Ammon's horn (tissue), 1 donor: ENCODE measurements at regions not wholly inside any gene's neighbourhood (a gene's known extent, or its start where the extent isn't known, plus 50 kb on each side); places are given as distances from the start of the nearest gene placed in this dataset.
"Not testable (repeated sequence)": the region's sequence is repeated elsewhere in the genome, so short reads cannot be mapped to it uniquely, and the experiment has no call there.

ENCODE experiments used
- DNase-seq: peaks from one replicate; pipeline ENCODE4 v3.0.0-alpha.2; 2016; ENCODE audit warnings: low spot score

DNA sequence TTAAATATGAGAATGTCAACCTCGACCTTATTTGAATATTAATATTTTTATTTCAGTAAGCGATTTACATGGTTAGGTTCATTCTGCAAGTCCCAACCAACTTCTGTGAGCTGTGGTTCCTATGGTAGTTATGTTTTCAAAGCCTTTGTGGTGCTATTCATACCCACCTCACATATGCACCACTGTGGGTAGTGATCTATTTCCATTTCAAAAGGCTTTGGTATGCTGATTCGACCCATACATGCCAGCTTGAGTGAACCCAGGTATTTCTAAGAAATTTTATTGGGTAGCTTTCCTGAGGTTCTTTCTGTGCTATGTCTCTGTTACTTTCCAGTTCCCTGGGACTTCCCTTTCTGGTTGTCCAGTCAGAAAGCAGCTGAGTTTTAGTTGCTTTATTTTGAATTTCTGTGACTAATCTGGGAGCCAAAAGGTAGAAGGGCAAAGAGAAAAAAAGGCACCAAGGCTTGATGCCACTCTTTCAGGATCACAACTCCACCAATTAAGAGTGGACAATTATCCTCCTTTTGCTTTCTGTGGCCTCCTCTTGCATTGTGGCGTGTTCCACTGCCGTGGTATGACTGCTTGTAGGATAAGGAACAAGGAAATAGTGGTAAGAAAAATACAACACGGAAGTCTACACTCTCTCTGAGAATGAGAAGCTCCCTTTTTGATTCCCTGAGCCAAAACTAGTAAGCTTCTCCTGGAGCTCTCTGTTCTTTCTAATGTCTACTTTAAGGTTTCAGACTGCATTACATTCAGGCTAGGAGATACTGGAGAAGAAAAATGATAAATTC, 729.1 kb downstream of the NOVA1 start:
- DNase-seq, result no peak

- no peak for DNase-seq
Observed at GRCh38 chr14:25861406-25861805, 736.4 kb downstream of the NOVA1 start.

GRCh38 chr14:25848601-25849000, 749.2 kb downstream of the NOVA1 start:
- DNase-seq, result no peak

DNA sequence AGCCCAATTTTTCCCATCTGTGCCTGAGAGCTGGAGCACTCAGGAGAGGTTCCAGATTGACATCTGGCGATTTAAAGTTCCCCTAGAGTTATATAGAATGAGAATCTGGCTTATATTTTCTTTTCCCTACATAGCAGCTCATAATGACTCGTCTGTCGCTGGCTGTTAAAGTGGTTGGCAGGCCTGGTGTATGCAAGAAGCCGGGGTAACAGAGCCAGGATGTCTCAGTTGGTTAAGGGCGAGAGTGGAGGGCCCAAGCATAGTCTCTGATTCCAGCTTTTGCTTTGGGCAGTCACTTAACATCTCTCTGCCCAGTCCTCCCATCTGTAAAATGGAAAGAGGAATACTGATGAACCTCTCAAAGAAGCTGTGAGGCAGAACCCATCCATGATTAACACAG, 751.6 kb downstream of the NOVA1 start:
- no peak for DNase-seq

DNA sequence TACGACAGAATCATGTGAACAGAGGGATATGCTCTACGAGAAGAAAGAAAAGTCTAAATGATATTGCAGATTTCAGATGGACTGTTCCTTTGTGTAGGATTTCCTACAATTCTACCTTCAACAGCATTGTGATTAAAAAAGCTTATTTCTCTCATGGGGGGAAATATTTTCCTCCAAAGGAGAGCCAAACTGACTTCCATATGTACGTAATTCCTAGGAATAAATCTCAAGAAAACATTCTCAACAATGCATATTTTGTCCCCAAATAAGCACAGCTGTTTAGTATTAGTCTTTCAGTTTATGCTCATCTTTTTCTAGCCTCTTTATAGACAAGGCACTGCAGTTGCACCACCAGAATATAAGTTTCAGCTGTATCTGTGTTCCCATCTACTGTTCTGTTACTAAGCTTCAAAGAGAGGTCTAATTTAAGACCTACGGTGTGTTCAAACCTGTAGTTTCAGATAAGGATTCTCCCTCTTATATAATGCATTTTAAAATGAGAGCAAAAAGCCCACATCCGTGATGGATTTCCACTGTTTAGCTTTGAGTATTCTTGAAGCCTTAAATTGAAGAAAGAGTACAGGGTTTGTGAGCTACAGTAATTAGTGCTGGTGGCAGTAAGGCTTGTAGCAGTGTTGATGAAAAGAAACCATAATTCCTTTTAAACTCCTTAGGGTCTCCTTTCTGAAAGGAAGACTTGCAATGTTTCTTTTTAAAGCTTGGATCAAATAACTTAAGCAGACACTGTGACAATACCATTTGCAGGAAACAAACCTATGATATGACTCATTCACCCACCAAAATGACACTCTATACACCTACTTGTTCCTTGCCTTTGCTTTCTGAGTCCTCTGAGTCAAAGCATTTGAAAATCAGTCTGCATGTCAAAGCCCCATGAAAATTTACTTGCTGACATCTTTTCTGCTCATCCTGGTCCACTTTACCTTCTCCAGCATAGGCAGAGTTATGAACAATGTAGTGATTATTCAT, 754.1 kb downstream of the NOVA1 start:
- DNase-seq, result no peak

GRCh38 chr14:25841226-25841625, 756.6 kb downstream of the NOVA1 start:
- DNase-seq, result no peak

DNA sequence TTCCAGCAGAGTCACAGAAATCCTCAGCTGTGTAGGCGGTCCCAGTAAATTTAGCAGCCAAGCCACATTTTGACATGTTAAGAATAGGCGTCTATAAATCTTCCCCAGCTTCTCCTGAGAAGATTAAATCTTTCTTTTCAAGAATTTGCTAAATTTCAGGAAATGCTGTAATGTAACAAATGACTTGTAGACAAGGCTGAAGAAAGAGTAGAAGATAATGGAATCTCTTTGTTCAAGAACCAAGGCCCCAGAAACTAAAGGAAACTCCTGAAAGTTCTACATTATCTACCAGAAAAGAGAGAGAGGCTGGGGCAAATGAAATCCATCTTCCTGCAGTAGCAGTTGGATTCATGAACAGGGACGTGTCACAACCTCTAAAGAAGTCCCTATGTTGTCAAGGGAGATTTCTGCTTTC, 760.3 kb downstream of the NOVA1 start:
- no peak for DNase-seq

- no peak for DNase-seq
Observed at GRCh38 chr14:25836636-25837035, 761.2 kb downstream of the NOVA1 start.

GRCh38 chr14:25833341-25834126, 764.3 kb downstream of the NOVA1 start:
- DNase-seq, result peak; percentile 72

DNA sequence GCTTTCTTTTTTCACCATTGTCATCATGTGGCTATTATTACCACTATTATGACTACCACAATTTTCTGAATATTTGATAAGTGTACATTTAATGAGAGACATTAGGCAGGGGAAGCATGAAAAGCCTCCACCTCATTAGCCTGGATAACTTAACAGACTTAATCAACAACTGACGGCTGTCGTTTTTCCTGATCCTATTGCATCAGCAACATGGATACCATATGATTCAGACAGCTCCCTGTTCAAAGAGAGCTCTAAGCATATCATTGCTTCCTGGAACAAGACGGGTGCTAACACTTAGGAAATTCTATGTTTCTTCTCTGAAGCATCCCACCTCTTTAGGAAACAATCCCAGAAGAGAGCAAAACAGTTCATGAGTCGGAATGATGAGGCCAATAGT, 765.2 kb downstream of the NOVA1 start:
- DNase-seq, result no peak

- no peak for DNase-seq
Observed at GRCh38 chr14:25828562-25828961, 769.3 kb downstream of the NOVA1 start.

DNA sequence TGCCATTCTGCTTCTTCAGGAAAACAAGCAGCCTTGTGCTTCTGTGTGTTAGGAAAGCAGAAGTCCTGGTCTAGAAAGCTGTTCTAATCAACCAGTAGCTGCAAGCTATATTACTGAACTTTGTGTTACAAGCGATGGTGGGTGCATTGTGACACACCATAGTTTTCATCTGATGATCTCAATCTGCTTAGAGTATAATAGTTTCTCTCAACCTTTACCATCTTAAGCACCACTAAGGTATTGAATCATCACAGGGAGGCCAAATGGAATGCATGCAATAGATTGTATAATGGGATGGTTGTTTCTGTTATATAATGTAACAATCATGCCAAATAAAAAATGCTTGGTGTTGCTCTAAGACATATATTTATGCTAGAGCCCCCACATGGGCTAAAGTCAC, 771.7 kb downstream of the NOVA1 start:
- DNase-seq, result no peak

- DNase-seq, result no peak
Observed at GRCh38 chr14:25820368-25820767, 770.4 kb upstream of the STXBP6 start.

DNA sequence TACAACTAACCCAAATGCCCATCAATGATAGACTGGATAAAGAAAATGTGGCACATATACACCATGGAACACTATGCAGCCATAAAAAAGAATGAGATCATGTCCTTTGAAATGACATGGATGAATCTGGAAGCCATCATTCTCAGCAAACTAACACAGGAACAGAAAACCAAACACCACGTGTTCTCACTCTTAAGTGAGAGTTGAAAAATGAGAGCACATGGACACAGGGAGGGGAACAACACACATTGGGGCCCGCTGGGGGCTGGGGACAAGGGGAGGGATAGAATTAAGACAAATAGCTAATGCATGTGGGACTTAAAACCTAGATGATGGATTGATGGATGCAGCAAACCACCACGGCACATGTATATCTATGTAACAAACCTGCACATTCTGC, 764.7 kb upstream of the STXBP6 start:
- not testable (repeated sequence) for DNase-seq

GRCh38 chr14:25803386-25804018, 753.6 kb upstream of the STXBP6 start:
- DNase-seq, result no peak

- no peak for DNase-seq
Observed at GRCh38 chr14:25800841-25801240, 750.9 kb upstream of the STXBP6 start.

GRCh38 chr14:25788252-25788651, 738.3 kb upstream of the STXBP6 start:
- DNase-seq, result no peak

DNA sequence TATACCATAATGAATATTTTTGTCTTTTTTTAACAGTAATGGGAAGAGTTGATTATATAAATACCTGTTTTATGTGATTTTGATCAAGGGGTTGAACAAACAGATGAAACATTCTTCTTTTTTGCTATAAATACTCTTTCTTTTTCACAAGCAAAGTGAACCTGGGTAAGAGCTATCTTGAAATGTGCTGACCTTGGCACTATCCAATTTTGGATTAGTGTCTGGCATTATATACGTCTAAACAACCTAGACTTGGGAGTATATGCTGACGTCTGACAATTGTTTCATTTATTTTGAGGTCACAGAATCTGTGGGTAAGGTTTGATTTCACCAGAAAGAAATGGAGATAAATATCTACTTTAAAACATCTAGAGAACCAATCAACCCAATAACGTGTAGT, 716.0 kb upstream of the STXBP6 start:
- no peak for DNase-seq

DNA sequence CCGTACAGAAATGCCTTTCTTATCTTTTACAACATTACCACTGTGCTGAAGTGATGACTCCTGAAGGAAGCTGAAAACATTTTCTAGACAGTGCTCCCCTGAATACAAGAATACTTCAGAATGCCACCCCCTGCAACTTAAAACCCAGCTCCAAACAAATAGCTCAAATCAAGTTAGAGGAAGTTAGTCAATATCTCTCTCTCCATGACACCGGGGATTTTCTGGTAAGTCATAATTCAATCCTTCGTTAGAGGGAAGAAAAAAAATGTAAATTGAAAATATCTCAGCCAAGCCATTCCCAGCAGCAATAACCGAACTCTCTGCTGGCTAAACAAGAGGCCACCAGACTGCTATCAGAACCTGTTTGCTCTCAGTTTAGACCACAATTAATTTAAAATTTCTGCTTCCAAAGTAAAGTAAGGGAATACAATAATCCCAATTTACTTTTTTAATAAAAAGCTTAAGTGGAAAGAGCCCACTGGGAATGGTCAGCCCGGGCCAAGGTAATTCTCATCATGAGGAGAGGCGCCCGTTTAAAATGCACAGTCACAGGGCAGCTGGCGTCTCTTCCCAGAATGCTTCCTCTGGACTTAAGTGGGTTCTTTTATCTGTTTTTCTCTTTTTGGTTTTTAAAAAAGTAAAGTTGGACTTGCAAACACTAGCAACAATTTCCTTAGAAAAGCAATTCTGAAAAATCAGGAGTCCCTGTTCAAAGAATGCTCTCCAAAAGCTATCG, 710.1 kb upstream of the STXBP6 start:
- no peak for DNase-seq

DNA sequence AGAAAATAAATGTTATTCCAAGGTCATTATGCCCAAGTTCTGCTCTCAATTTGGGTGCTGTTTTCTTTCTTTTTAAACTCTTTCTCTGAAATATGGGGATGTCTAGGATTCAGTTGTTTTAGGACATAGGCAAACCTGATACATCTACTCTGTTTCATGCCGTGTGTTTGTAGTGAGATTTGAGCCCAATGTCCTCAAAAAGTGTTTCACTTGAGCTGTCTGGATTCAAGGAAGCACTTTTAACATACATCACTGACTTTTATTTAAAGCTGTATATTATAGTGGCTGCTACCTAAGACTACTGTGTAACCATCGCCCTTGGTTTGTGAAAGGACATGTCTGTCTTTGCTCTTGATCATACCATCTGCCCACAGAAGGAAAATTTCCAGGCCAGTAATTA, 709.3 kb upstream of the STXBP6 start:
- DNase-seq, result no peak

DNA sequence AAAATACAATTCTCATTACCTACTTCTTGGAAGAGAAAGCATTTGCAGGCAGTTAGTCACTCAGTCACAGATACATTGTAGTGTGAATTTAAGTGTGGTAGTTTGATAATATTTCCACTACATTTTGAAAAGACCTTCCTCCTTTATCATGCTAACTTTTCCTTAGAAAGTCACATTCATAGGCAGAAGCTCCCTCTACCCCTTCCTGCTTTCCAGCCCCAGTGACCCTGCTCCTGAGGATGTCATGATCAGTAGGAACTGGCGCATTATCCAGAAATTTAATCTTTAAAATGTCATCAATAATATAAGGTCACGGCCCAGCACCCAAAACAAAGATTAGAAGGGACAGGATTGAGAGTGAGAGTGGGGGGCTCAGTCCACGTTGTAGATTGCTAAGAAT, 707.4 kb upstream of the STXBP6 start:
- no peak for DNase-seq
